ENCODE measurements at regions not wholly inside any gene's neighbourhood (a gene's known extent, or its start where the extent isn't known, plus 50 kb on each side); places are given as distances from the start of the nearest gene placed in this dataset.

GRCh38 chr9:72443855-72444254, 77.6 kb upstream of the TMC1 start:
- TF ChIP-seq CTCF (IDR thresholded peaks at IDR 0.05 in 4 of 5, conservative IDR thresholded peaks at IDR 0.05 in 1 of 5) = no peak
- no peak for TF ChIP-seq POLR2A (IDR thresholded peaks at IDR 0.05)

Measured in gastrocnemius medialis (tissue), 4 donors.